CD4-positive, alpha-beta T cell (primary cell): ENCODE measurements at regions not wholly inside any gene's neighbourhood (a gene's known extent, or its start where the extent isn't known, plus 50 kb on each side); places are given as distances from the start of the nearest gene placed in this dataset.

Source experiments
- ATAC-seq: fragments of 200-7000 bp; cut with Tn5 transposase; one replicate; pipeline ENCODE4 v1.10.0; 2022; ENCODE audit warnings: mild to moderate bottlenecking; ENCODE audit not compliant: poor library complexity
- CTCF ChIA-PET: fragments of 350-600 bp; sonication (Branson Sonifier 250); formaldehyde crosslinking; loops from one replicate; lab custom pipeline; 2021; ENCODE audit warnings: antibody characterized with exemption, inconsistent platforms; lab: Charles Lee
- POLR2A ChIA-PET: fragments of 350-600 bp; sonication (Branson Sonifier 250); formaldehyde crosslinking; loops from one replicate; lab custom pipeline; 2021; ENCODE audit warnings: antibody characterized with exemption, inconsistent platforms; lab: Charles Lee
- DNase-seq, 14 experiments: peaks; one replicate each; pipeline ENCODE4 v3.0.0-alpha.2; 2013 to 2020; ENCODE audit warnings: mixed read lengths in 2 of 14
- H3K27ac ChIP-seq, 2 donors: one replicate each; pipeline versions ENCODE4 v1.5.1 to v1.7.0; 2013; ENCODE audit warnings: low read length in 2 of 2, low read depth in 1 of 2, mild to moderate bottlenecking in 1 of 2
- H3K27me3 ChIP-seq, 2 experiments: 1 replicate in 1 of 2; 2 replicates in 1 of 2; pipeline versions ENCODE4 v1.6.1 to v1.7.0; 2013; ENCODE audit warnings: low read length in 2 of 2, control low read depth in 1 of 2, mild to moderate bottlenecking in 1 of 2, moderate library complexity in 1 of 2; ENCODE audit not compliant: insufficient read depth in 2 of 2, control insufficient read depth in 1 of 2
- H3K36me3 ChIP-seq: one replicate; pipeline ENCODE4 v1.6.1; 2013; ENCODE audit warnings: low read length, control low read depth; ENCODE audit not compliant: insufficient read depth
- H3K4me1 ChIP-seq: one replicate; pipeline ENCODE4 v1.6.1; 2013; ENCODE audit warnings: low read length, control low read depth; ENCODE audit not compliant: insufficient read depth
- H3K4me3 ChIP-seq: one replicate; pipeline ENCODE4 v1.5.1; 2013; ENCODE audit warnings: mild to moderate bottlenecking, low read length, moderate library complexity
- H3K9me3 ChIP-seq, 2 experiments: 1 replicate in 1 of 2; 2 replicates in 1 of 2; pipeline versions ENCODE4 v1.6.1 to v1.7.0; 2013; ENCODE audit warnings: low read length in 2 of 2, mild to moderate bottlenecking in 2 of 2, control low read depth in 1 of 2, moderate library complexity in 1 of 2; ENCODE audit not compliant: control insufficient read depth in 1 of 2, insufficient read depth in 1 of 2
- H3K27ac Mint-ChIP-seq: one replicate; pipeline ENCODE4 v1.8.0; 2020; ENCODE audit warnings: mixed read lengths
- H3K27me3 Mint-ChIP-seq: one replicate; pipeline ENCODE4 v1.8.0; 2021; ENCODE audit warnings: mixed read lengths
- H3K36me3 Mint-ChIP-seq: one replicate; pipeline ENCODE4 v1.8.0; 2021; ENCODE audit warnings: low read depth, mixed read lengths
- H3K4me1 Mint-ChIP-seq: one replicate; pipeline ENCODE4 v1.8.0; 2021; ENCODE audit warnings: low read depth, mixed read lengths
- H3K4me3 Mint-ChIP-seq: one replicate; pipeline ENCODE4 v1.8.0; 2020; ENCODE audit warnings: mild to moderate bottlenecking, mixed read lengths
- H3K9me3 Mint-ChIP-seq: one replicate; pipeline ENCODE4 v1.8.0; 2020; ENCODE audit warnings: mixed read lengths
- intact Hi-C, 2 experiments: fragments of 100-400 bp; cut with DNase I in 1 of 2; cut with micrococcal nuclease in 1 of 2; formaldehyde crosslinking; loops; one replicate each; pipeline versions ENCODE4 v1.15.1 to v1.9.0; 2023 to 2025; cut with DNase I, micrococcal nuclease
- TF ChIP-seq, protein P1 (sequence below): fragments of 200-600 bp; IDR thresholded peaks from one replicate; pipeline ENCODE4 v1.8.0; 2022; ENCODE audit warnings: antibody characterized with exemption, mild to moderate bottlenecking

DNA sequence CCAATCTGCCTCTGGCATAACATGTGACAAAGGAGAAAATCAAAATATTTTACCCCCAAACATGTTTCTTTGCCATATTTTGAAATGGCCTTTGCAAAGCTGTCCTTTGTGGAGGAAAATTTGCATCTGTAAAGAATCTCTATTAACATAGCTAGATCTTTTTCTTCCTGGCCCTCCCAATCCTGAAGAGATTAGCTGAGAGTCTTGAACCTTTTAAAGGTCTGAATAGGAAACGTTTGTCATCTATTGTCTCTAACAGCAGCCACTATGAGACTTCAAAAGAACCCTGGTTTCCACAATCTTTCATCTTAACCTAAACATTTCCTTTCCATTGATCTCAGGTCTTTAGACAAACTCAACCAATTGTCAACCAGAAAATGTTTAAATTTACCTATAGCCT lies 520.9 kb upstream of the TGFBR2 start:
- H3K27me3 Mint-ChIP-seq = peaks cover 11% of the 10 kb centered on the region
- ChIA-PET CTCF (no interaction called here), POLR2A (no interaction called here)
- TF ChIP-seq, protein P1, sequence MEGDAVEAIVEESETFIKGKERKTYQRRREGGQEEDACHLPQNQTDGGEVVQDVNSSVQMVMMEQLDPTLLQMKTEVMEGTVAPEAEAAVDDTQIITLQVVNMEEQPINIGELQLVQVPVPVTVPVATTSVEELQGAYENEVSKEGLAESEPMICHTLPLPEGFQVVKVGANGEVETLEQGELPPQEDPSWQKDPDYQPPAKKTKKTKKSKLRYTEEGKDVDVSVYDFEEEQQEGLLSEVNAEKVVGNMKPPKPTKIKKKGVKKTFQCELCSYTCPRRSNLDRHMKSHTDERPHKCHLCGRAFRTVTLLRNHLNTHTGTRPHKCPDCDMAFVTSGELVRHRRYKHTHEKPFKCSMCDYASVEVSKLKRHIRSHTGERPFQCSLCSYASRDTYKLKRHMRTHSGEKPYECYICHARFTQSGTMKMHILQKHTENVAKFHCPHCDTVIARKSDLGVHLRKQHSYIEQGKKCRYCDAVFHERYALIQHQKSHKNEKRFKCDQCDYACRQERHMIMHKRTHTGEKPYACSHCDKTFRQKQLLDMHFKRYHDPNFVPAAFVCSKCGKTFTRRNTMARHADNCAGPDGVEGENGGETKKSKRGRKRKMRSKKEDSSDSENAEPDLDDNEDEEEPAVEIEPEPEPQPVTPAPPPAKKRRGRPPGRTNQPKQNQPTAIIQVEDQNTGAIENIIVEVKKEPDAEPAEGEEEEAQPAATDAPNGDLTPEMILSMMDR = no peak
- ATAC-seq = no peak
- H3K4me1 Mint-ChIP-seq = peaks cover 13% of the 10 kb centered on the region
- Histone ChIP-seq H3K27ac (no peak overlapping the region), H3K9me3 (no peaks in the 10 kb centered on the region), H3K27me3 (peaks cover 0 to 8% of the 10 kb centered on the region in 2 experiments), H3K4me1 (no peaks in the 10 kb centered on the region), H3K4me3 (no peak overlapping the region), H3K36me3 (no peaks in the 10 kb centered on the region)
- DNase-seq = no peak
- H3K4me3 Mint-ChIP-seq = no peak overlapping the region
- H3K36me3 Mint-ChIP-seq = no peaks in the 10 kb centered on the region
- no peaks in the 10 kb centered on the region for H3K9me3 Mint-ChIP-seq
- intact Hi-C loops = no loop called here
- H3K27ac Mint-ChIP-seq = no peak overlapping the region

DNA sequence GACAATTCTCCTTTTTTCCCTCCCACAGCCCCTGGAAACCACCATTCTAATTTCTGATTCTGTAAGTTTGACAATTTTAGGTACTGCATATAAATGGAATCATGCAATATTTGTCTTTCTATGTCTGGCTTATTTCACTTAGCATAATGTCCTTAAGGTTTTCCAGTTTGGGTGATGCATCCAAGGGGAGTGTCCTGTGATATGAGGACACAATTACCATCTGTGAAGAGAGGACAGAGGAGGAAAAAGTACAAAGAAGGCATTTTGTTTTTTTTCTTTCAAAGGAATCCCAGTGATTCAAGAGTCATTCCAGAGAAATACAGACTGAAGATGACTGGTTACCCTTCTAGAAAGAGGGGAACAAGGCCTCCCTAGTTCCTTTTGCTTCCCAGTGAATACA lies 514.7 kb upstream of the TGFBR2 start:
- peaks cover 0 to 4% of the 10 kb centered on the region in 2 experiments for H3K9me3 ChIP-seq
- Mint-ChIP-seq H3K27me3 (peaks cover 17% of the 10 kb centered on the region), H3K4me1 (no peaks in the 10 kb centered on the region), H3K9me3 (peaks cover 2% of the 10 kb centered on the region), H3K4me3 (no peak overlapping the region), H3K36me3 (no peaks in the 10 kb centered on the region), H3K27ac (no peak overlapping the region)
- intact Hi-C loops = no loop called here
- POLR2A ChIA-PET = no interaction called here
- H3K36me3 ChIP-seq = no peaks in the 10 kb centered on the region
- H3K27me3 ChIP-seq = no peaks in the 10 kb centered on the region
- no peak overlapping the region for H3K4me3 ChIP-seq
- H3K27ac ChIP-seq = no peak overlapping the region
- DNase-seq (no peak), ATAC-seq (no peak)
- CTCF ChIA-PET = no interaction called here
- TF ChIP-seq, protein P1 = no peak
- H3K4me1 ChIP-seq = no peaks in the 10 kb centered on the region

DNA sequence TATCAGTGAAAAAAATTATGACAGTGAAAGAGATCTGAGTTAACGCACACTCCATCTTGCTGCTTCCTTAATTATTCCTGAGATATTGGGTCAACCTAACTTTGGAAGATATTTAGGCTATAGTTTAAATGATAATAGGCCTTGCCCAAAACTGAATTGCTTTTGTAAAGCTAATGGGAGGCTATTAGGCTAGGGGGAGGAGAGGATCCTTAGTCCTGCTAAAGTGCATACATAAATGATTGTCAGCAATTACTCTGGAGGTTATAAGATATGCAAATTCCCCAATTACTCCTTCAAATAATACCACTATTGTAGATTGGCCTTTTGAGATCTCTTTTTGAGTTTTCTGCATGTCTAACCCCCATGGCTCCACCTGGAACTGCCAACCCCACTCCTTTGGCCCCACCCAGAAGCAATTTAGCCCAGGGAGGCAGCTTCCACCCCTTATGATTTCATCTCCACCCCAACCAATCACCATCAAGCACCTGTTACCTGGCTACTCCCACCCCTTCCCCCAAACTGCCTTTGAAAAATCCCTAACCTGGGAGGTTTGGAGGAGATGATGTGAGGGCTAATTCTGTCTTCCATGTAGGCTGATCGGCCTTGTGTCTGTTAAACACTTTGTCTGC lies 509.3 kb upstream of the TGFBR2 start:
- no peaks in the 10 kb centered on the region for H3K4me1 Mint-ChIP-seq
- H3K4me3 ChIP-seq = no peak overlapping the region
- H3K9me3 ChIP-seq = peaks cover 0 to 4% of the 10 kb centered on the region in 2 experiments
- intact Hi-C loops = no loop called here
- ATAC-seq (no peak), DNase-seq (no peak)
- H3K27me3 ChIP-seq = no peaks in the 10 kb centered on the region
- CTCF ChIA-PET = no interaction called here
- no peak overlapping the region for H3K27ac ChIP-seq
- no peaks in the 10 kb centered on the region for H3K36me3 ChIP-seq
- H3K36me3 Mint-ChIP-seq = no peaks in the 10 kb centered on the region
- POLR2A ChIA-PET = no interaction called here
- no peak overlapping the region for H3K27ac Mint-ChIP-seq
- H3K4me1 ChIP-seq = no peaks in the 10 kb centered on the region
- peaks cover 3% of the 10 kb centered on the region for H3K9me3 Mint-ChIP-seq
- no peak overlapping the region for H3K4me3 Mint-ChIP-seq
- peaks cover 2% of the 10 kb centered on the region for H3K27me3 Mint-ChIP-seq
- TF ChIP-seq, protein P1 = no peak
